Stimulated activated CD4-positive, alpha-beta T cell treated with anti-CD3 and anti-CD28 coated beads, Interleukin-15, amount 100 ng/mL, for 48 hours (primary cell): ENCODE measurements at regions not wholly inside any gene's neighbourhood (a gene's known extent, or its start where the extent isn't known, plus 50 kb on each side); places are given as distances from the start of the nearest gene placed in this dataset.

ENCODE experiments used
- DNase-seq, 2 donors: peaks; one replicate each; pipeline ENCODE4 v3.0.0-alpha.2; 2020; ENCODE audit warnings: low read depth in 2 of 2

DNA sequence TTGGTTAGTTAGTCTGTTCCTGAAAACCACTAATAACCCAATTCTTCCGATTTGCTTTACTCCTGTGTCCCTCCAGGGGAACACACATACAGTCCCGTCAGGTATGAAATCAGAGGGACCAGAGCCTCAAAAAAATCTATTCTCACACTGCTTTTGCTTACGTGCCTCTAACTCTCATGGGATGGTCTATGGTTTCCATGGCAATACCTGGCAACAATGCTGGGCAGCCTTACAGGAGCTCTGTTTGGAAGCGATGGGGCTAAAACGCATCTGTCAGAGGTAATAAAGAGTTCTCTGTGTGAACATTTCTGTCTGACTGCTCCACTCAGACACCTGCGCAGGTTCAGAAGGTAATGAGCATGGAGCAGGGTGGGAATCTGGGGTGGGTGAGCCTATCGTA is 376.2 kb downstream of the GXYLT1 start:
- DNase-seq: no peak

DNA sequence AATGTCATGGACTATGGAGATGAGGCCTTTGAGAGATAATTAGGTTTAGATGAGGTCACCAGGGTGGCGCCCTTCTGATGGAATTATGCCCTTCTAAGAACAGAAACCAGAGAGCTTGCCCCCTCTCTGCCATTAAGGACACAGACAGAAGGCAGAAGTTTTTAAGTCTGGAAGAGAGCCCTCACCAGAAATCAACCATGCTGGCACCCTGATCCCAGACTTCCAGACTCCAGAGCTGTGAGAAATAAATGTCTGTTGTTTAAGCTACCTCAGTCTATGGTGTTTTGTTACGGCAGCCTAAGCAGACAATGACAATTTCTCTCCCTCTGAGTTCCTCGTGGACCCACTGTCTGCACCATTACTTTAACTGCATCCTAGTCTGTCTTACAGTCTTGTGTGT is 382.0 kb downstream of the GXYLT1 start:
- DNase-seq: no peak

DNA sequence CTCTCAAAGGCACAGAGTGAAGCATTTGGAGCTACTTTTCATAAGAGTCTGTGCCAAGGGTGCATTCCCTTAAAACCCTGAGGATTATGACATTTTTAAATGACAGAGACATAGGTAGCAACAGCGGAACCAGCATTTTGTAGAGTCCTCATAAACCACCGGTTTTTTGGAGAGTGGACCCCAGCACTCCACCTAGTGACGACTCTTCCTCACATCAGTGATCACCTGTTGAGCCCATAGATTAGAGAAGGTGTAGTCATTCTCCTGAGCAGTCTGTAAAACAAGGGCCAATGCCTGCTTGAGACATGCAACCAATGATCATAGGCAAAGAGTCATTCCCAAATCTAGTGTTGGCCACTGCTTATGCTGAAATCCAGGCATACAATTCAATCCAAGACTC is 399.1 kb downstream of the GXYLT1 start:
- DNase-seq: no peak

DNA sequence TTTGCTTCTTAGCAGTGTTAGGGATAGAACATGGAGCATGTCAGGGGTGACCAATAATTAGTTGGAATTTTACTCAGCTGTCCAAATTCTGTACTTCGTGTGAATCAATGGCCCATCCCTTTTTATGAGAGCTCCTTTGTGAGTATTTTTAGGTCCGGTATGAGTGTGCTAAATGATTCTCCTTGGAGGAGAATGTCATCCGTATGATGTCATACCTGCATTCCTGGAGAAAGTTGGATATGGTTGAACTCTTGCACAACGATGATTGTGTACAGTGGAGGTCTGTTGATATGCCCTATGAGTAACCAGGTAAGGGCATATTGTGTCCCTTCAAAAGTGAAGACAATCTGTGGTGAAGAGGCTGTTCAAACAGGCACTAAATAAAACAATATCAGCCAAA is 400.8 kb downstream of the GXYLT1 start:
- DNase-seq: no peak

DNA sequence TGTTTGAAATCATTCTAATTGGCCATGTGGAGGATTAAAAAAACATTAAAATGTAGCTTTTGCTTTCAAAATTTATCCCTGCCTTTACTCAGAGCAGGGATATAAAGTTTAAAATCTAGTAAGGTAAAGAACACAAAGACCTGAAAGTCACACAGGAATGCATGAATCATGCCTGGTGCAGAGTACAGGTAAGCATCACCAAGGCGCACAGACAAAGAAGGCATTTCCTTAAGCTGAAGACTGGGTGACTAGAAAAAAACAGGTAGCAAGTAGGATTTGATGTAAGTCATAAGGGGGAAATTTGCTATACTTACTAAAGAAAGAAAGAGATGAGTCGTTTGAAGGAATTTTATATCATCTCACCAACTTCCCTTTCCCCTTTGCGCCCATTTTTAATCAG is 405.6 kb downstream of the GXYLT1 start:
- no peak for DNase-seq

DNA sequence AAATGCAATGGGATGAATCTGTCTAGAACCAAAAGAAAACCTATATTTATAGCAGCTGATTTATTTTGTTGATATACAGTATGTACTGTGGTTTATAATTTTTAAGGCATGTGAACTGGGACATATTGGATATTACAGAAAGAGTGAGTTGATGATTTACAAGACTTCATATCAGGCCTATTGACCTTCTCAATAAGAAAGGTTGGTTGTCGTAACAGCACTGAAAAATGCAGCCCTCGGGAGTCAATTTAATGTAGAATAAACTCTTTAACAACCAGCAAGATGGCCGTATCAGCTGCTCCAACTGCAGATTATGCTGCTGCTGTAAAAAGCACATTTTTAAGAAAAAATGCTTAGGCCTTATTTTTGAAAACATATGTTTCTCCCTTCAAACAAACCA is 407.3 kb downstream of the GXYLT1 start:
- DNase-seq: no peak

DNA sequence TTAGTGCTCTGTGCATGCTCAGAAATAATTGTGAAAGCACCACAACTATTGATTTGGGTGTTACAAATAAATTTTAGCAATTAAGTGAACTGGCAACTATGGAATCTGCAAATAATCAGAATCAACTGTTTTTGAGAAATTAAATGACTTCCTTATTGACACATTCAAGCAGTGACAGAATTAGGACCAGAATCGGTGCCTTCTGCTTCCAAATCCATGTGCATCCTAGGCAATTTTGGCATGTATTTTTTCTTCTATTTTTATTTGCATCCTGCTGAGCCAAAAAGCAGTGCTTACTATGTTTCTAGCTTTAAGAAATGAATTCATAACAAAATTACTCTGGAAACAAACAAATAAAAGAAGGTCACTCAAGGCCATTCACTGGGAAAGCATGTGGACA is 408.2 kb downstream of the GXYLT1 start:
- DNase-seq: no peak

DNA sequence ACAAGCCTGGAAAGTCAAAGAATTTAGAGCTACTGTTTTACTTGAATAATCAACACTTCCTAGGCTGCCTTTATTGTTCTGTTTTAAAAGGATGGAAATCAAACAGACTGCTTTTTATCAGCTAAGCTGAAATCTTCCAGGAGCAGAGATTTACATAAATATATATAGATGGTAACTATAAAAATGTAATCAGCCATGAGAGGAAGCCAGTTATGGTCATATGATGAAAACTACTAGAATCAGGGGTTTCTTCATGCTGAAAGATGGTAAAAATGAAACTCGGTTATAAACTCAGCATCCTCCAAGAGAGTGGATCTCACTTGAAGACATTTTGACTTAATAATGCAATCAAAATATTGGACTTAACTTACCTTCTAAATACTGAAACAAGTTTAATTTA is 413.0 kb downstream of the GXYLT1 start:
- no peak for DNase-seq

DNA sequence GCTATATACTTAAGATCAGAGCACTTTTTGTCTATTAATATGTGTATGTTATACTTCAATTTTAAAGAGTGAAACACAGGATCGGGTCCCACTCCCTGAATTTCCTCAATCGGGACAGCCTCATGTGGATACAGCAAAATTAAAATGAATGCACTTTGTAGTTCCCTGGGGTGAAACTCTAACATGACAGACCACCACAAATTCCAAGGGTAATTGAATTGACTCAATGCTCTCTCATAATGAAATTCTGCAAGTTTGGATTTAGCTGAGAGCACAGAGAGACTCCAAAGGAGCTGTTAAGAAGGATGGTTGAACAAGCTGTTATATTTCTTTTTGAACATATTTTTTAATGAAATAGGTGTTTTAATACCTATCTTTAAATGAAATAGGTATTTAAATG is 413.6 kb downstream of the GXYLT1 start:
- no peak for DNase-seq

DNA sequence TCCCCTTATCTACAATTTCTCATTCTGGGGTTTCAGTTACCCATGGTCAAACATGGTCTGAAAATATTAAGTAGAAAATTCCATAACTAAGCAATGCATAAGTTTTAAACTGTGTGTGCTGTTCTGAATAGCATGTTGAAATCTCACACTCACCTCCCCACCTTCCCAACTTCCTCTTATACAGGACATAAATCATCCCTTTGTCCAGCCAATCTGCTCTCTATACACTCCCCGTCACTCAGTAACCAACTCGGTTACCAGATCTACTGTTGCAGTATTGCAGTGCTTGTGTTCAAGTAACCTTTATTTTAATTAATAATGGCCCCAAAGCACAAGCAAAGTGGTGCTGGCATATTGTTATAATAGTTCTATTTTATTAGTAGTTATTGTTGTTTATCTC is 420.5 kb downstream of the GXYLT1 start:
- no peak for DNase-seq

DNA sequence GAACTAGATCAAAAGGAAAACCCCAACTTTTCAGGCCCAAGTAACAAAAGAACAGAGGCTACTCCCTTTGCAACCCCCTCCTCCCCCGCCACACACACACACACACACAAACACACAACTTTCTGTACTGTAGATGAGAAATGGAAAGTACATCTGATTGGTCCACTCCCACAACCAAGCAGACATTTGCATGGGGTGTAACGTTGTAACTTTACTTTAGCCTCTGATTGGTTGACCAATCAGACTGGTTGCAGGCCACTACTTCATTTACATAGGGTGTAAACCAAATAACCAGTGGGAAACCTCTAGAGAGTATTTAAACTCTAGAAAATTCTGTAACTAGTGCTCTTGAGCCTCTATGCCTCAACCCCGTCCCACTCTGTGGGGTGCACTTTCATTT is 425.5 kb downstream of the GXYLT1 start:
- no peak for DNase-seq

DNA sequence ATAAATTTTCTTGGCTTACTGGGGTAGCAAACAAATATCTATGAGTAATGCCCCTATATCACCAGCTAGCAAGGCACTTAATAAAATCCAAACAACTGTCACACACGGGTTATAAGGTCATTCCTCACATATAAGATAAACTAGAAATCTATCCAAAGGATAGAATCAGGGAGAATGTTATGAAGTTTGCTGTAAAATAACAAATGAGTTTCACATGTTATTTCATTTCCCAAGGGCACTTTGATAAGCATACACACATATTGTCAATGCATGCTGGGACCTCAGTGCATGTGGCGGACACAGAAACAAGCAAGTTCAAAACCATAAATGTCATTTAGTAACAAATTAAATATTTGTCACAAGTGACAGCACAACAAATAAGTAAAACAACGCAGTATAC is 429.4 kb downstream of the GXYLT1 start:
- no peak for DNase-seq

DNA sequence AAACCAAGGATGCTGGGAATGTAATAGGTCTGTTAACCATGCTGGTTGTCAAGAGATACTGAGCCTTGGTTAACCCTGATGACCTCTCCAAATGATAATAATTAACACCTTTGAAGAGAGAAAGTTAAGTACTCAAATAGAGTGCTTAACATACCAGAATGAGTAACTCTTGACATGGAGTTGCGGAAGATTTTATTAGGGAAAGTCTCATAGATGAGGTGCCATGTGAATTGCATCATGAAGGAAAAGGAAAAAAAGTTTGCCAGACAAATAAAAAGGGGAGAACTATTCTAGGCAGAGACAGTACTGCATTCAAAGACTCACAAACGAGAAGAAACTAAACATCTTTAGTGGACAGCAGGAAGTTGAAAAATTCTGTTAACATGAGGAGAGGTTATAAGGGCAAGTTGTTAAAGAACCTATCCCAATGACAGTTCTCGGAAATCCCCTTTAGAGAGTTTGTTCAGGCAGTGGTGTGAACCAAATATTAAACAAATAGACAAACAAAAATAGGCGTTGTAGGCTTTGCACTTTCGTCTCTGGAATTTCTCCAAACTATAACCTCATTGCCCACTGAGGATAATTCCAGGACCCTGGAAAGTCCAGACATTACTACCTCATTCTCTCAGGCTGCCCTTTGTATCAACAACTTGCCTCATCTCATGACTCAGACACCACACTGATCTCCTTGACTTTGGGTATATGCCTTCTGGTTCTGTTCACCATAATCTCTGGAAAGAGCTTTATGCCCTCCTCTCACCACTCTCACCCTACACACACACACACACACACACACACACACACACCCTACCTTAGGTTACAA is 435.0 kb downstream of the GXYLT1 start:
- no peak for DNase-seq

DNA sequence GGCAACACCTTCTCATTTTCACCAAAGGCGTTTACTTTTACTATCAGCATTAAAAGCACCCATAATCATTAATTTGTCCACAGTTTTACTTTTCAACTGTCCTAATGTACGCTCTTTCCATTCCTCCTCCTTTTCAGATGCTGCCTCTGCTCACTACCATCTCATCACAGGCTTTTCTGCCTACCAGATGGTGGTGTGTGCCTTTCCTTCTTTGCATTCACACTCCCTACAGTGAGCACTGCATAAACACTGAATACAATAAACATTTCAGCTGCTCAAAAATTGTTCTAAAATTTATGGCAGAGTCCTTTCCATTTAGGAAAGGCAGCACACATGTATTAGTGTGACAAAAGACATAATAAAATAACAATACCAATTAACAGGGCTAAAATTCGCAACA is 435.7 kb downstream of the GXYLT1 start:
- DNase-seq: no peak

DNA sequence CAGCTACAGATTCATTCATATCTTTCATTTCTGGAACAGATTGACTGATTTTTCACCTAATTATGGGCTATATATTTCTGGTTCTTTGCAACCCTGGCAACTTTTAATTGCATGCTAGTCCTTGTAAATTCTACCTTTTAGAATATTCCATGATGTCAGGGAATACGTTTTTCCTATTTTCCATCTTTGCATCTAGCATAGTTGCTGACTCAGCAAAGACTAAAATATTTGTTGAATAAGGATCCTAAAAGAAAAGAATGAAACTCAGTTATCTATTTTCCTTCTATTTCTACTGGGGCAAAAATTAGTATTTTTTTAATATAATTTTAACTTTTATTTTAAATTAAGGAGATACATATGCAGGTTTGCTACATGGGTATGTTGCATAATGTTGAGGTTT is 438.3 kb downstream of the GXYLT1 start:
- no peak for DNase-seq

DNA sequence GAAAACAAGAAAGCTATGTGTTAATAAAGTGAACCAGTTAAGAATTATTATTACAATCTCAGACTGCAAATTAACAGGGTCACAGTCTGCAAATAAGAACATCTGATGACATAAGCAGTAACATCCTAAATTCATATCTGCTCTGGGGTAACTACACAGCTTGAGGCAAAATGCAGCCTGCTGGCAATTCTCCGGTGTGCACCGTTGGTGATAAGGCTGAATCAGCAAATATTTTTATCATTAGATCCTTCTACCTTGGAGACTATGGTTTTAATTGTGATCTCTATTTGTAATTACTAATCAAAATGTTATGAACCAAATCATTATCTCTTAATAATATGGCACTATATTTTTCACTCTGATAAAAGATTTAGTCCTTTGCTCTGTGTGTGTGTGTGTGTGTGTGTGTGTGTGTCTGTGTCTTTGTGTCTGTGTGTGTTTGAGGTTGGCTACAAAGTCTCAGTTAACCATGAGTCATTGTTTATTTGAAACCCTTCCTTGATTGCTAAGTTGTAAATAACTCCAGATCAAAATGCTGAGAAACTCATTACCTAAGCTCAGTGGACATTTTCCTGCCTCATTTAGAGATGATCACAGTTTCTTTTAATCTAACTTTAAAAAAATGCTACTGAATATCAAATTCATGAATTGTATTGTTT is 442.6 kb downstream of the GXYLT1 start:
- DNase-seq: no peak

DNA sequence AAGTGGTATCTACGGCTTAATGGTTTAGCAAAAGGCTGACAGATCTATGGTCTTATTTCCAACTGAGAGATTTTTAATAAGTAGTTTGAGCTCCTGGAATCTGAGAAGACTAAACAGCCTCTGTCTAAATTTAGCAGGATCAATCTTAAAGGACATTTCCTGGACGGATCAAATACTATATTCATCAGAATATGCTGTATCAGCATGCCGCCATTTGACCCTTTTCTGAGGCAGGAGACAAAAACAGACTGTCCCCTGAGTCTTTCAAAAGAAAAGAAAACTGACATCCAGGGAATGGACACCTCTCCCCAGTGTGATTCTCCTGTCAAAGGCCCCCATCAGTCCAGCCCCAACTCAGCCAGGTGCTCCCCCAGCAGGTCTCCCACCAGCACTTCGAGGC is 443.7 kb downstream of the GXYLT1 start:
- no peak for DNase-seq

DNA sequence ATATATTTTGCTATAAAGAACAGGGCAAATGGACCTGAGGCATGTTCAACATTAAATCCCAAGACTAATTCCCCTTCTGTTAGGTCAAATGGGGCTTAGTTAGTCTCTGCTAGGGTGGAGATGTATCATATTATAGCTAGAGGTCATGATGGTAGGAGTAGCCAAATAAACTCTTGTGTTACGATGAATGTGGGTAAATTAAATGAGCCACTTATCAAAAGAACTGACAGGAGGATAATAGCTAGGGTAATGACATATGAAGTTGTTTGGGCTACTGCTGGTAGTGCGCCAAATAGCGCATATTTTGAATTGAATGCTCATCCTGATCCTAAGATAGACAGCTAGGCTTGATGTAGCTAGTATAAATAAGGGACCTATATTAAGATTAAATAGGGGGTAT is 445.0 kb downstream of the GXYLT1 start:
- DNase-seq: no peak

DNA sequence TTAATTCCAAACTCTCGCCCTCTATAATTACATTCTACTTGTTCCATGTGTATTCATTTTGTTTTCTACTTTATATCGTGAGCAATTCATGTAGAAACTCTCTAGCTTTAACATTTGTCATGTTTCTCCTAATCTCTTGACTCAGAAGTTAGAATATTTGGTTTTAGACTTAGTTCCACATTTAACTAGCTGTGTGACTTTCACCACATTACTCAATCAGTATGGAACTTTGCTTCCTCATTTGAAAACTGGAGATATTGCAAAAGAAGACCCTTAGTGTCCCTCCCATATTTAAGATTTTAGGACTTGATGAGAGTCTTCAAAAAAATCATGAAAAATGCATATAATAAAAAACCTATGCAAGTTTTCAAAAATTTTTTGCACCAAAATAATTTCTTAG is 447.5 kb downstream of the GXYLT1 start:
- DNase-seq: no peak

DNA sequence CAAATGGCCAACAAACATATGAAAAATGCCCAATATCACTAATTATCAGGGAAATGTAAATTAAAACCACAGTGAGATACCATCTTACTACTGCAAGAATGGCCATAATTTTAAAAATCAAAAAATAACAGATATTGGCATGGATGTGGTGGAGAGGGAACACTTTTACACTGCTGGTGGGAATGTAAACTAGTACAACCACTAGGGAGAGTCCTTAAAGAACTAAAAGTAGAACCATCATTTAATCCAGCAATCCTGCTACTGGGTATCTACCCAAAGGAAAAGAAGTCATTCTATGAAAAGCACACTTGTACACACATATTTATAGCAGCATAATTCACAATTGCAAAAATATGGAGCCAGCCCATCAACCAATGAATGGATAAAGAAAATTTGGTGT is 459.7 kb downstream of the GXYLT1 start:
- DNase-seq: no peak

DNA sequence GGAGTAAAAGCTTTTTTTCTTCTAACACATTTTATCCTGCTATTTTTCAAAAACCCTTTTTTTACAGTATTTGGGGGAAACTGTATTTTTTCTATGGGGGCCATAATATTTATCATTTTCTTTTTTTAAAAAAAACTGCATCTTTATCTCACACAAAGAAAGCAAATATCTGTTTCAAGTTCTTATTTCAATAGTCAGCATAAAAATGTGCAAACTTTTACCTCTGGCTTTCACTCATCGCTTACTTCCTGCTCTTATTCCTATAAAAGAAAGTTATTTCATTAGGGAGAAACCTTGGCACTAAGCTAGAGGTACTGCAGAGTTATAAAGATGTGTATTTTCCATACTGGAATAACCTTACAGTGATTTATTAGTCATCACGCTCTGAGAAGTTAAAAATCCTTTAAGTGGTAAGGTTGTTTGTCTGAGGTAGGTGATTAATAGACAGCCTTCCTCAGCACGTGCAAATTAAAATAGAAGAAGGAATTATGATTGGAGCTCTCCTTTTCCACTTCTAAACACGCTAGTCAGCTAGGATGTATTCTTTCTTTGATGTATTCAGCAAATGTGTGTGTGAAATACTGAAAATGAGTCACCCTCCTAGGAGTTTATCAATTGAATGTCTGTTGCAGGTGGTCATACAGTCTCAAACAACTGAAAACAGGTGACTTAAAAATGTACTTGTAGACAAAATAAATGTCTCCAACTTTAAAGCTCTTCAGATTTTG is 461.0 kb downstream of the GXYLT1 start:
- DNase-seq: no peak

DNA sequence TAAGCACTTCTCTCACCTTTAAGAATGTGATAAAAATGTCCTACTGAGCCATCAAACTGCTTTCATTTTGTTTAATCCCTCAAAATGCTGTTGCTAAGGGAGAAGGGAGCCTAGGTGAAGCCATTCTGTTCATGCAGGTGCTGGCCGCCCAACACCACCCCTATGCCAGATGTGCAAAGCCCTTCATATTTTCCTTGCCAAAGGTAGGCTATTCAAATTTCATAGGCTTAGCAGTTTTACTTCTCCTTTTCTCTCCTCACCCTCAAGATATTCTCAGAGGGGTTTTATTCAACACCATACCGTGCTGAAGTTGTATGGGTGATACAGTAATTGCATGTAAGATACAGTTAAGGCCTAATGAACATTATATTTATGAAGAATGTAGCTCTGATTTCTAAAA is 461.7 kb downstream of the GXYLT1 start:
- DNase-seq: no peak

DNA sequence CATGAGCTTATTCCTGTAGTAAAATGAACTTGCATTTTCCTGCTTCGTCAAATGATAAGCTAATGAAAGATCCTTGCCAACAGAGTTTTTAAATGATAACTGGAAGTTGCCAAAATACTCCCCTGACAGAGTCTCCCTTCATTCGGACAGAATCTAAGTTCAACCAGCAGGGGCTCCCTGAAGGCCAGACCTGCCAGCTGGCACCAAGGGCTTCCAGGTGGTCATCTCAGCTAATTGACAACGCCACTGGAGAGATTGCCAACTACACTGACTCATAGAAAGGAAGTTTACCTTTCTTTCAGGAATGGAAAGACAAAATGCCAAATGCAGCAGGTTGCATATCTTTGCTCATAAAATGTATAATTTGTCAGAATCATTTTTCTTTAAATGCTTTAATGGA is 462.8 kb downstream of the GXYLT1 start:
- no peak for DNase-seq
